ENCODE measurements at regions not wholly inside any gene's neighbourhood (a gene's known extent, or its start where the extent isn't known, plus 50 kb on each side); places are given as distances from the start of the nearest gene placed in this dataset.

- TF ChIP-seq TEAD4 (IDR thresholded peaks at IDR 0.05) (no peak), CREB1 (IDR thresholded peaks at IDR 0.05; ENCODE audit: low read depth) (no peak), USF1 (IDR thresholded peaks at IDR 0.05) (no peak), MAX (IDR thresholded peaks at IDR 0.05) (no peak), TCF12 (IDR thresholded peaks at IDR 0.05; ENCODE audit: low read depth) (no peak), EGR1 (IDR thresholded peaks at IDR 0.05) (no peak), TAF1 (IDR thresholded peaks at IDR 0.05; ENCODE audit: low read depth) (no peak), RAD21 (IDR thresholded peaks at IDR 0.05; ENCODE audit: low read depth) (no peak), CEBPB (IDR thresholded peaks at IDR 0.05) (no peak), REST (IDR thresholded peaks at IDR 0.05; ENCODE audit: low read depth) (no peak), FOXM1 (IDR thresholded peaks at IDR 0.05; ENCODE audit: borderline replicate concordance, low read depth) (no peak), NFIC (IDR thresholded peaks at IDR 0.05) (no peak), ZBTB7A (IDR thresholded peaks at IDR 0.05; ENCODE audit: low read depth) (no peak)
Observed at GRCh38 chr11:42311944-42312343, 852.5 kb upstream of the LRRC4C start.

- TF ChIP-seq CREB1 (IDR thresholded peaks at IDR 0.05; ENCODE audit: low read depth): no peak
- no peak for TF ChIP-seq REST (IDR thresholded peaks at IDR 0.05; ENCODE audit: low read depth)
- TF ChIP-seq FOXM1 (IDR thresholded peaks at IDR 0.05; ENCODE audit: borderline replicate concordance, low read depth): no peak
- TF ChIP-seq NFIC (IDR thresholded peaks at IDR 0.05): no peak
- no peak for TF ChIP-seq RAD21 (IDR thresholded peaks at IDR 0.05; ENCODE audit: low read depth)
- TF ChIP-seq TEAD4 (IDR thresholded peaks at IDR 0.05): no peak
- no peak for TF ChIP-seq CEBPB (IDR thresholded peaks at IDR 0.05)
Observed at GRCh38 chr11:42315267-42315666, 855.8 kb upstream of the LRRC4C start.

- TF ChIP-seq CEBPB (IDR thresholded peaks at IDR 0.05) (no peak), FOXM1 (IDR thresholded peaks at IDR 0.05; ENCODE audit: borderline replicate concordance, low read depth) (no peak), EP300 (IDR thresholded peaks at IDR 0.05; ENCODE audit: borderline replicate concordance) (no peak), TAF1 (IDR thresholded peaks at IDR 0.05; ENCODE audit: low read depth) (no peak), USF1 (IDR thresholded peaks at IDR 0.05) (no peak), ZBTB7A (IDR thresholded peaks at IDR 0.05; ENCODE audit: low read depth) (no peak), NFIC (IDR thresholded peaks at IDR 0.05) (no peak), CREB1 (IDR thresholded peaks at IDR 0.05; ENCODE audit: low read depth) (no peak), TEAD4 (IDR thresholded peaks at IDR 0.05) (no peak), MAX (IDR thresholded peaks at IDR 0.05) (no peak), TCF12 (IDR thresholded peaks at IDR 0.05; ENCODE audit: low read depth) (no peak), YY1 (IDR thresholded peaks at IDR 0.05; ENCODE audit: low read depth) (no peak), REST (IDR thresholded peaks at IDR 0.05; ENCODE audit: low read depth) (no peak), RAD21 (IDR thresholded peaks at IDR 0.05; ENCODE audit: low read depth) (no peak), EGR1 (IDR thresholded peaks at IDR 0.05) (no peak)
Observed at GRCh38 chr11:42315846-42316245, 856.4 kb upstream of the LRRC4C start.

- TF ChIP-seq TAF1 (IDR thresholded peaks at IDR 0.05; ENCODE audit: low read depth) (no peak), REST (IDR thresholded peaks at IDR 0.05; ENCODE audit: low read depth) (no peak), RAD21 (IDR thresholded peaks at IDR 0.05; ENCODE audit: low read depth) (no peak), USF1 (IDR thresholded peaks at IDR 0.05) (no peak), MAX (IDR thresholded peaks at IDR 0.05) (no peak), CREB1 (IDR thresholded peaks at IDR 0.05; ENCODE audit: low read depth) (no peak), EGR1 (IDR thresholded peaks at IDR 0.05) (no peak)
Observed at GRCh38 chr11:42319921-42320320, 860.5 kb upstream of the LRRC4C start.
